PC-3 (cell line): ENCODE measurements at regions not wholly inside any gene's neighbourhood (a gene's known extent, or its start where the extent isn't known, plus 50 kb on each side); places are given as distances from the start of the nearest gene placed in this dataset.

Experiments
- EZH2phosphoT487 ChIP-seq: fragments of 300-600 bp; sonication (generic); IDR thresholded peaks from 2 replicates; pipeline ENCODE4 v1.6.1; 2018; ENCODE audit warnings: mild to moderate bottlenecking, antibody characterized with exemption, low read length, borderline replicate concordance
- TF ChIP-seq, protein P1 (sequence below): fragments of 300-600 bp; sonication (generic); conservative IDR thresholded peaks from 2 replicates; pipeline ENCODE4 v1.5.1; 2017; ENCODE audit warnings: antibody characterized with exemption, low read depth, mild to moderate bottlenecking, low read length

DNA sequence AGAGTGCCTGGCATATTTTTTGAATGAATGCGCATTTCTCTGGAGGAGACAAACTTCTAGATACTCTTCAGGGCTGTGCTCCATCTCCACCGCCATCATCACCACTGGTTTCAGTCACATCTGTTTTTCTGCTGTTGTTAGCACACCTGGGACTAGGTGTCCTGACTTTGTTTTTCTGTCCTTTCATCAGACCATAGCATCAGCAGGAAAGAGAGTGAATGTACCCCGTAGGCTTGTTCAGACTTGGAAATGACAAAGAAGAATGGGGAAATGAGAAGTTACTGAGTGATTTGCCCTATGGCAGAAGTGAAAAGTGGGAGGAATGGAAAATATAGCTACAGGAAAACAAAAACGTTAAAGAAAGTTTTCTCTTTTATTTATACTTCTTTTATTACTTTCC, 965.2 kb upstream of the FANCL start:
- TF ChIP-seq, protein P1, sequence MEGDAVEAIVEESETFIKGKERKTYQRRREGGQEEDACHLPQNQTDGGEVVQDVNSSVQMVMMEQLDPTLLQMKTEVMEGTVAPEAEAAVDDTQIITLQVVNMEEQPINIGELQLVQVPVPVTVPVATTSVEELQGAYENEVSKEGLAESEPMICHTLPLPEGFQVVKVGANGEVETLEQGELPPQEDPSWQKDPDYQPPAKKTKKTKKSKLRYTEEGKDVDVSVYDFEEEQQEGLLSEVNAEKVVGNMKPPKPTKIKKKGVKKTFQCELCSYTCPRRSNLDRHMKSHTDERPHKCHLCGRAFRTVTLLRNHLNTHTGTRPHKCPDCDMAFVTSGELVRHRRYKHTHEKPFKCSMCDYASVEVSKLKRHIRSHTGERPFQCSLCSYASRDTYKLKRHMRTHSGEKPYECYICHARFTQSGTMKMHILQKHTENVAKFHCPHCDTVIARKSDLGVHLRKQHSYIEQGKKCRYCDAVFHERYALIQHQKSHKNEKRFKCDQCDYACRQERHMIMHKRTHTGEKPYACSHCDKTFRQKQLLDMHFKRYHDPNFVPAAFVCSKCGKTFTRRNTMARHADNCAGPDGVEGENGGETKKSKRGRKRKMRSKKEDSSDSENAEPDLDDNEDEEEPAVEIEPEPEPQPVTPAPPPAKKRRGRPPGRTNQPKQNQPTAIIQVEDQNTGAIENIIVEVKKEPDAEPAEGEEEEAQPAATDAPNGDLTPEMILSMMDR, result no peak
- TF ChIP-seq EZH2phosphoT487, result no peak
